DND-41 (cell line): ENCODE measurements at regions not wholly inside any gene's neighbourhood (a gene's known extent, or its start where the extent isn't known, plus 50 kb on each side); places are given as distances from the start of the nearest gene placed in this dataset.

Experiments
- EZH2 ChIP-seq: IDR thresholded peaks from 3 replicates; pipeline ENCODE4 v1.6.1; 2012; ENCODE audit warnings: borderline replicate concordance, low read depth, mild to moderate bottlenecking, moderate library complexity, low read length, inconsistent platforms; ENCODE audit not compliant: severe bottlenecking
- TF ChIP-seq, protein P1 (sequence below): IDR thresholded peaks from 2 replicates; pipeline ENCODE4 v1.5.1; 2012; ENCODE audit warnings: borderline replicate concordance, low read length, moderate library complexity, mild to moderate bottlenecking; ENCODE audit not compliant: poor library complexity, severe bottlenecking; ENCODE audit errors: extremely low read depth

DNA sequence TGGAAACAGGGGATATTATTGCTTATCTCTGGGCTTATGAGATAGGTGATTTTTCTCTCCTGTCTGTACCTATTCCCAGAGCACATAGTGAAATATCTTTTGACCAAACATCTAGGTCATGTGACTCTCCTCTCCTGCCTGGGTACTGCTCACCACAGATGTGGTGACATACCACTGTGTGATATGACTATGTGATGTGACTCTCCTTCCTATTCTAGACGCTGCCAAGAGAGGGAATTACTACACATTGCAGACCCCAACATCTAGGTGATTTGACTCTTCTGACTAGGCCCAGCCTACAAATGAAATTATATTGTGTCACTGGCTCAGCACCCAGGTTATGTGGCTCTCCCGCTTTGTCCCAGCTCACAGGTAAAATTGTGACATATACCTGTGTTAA, 996.3 kb upstream of the TSPY4 start:
- TF ChIP-seq, protein P1, sequence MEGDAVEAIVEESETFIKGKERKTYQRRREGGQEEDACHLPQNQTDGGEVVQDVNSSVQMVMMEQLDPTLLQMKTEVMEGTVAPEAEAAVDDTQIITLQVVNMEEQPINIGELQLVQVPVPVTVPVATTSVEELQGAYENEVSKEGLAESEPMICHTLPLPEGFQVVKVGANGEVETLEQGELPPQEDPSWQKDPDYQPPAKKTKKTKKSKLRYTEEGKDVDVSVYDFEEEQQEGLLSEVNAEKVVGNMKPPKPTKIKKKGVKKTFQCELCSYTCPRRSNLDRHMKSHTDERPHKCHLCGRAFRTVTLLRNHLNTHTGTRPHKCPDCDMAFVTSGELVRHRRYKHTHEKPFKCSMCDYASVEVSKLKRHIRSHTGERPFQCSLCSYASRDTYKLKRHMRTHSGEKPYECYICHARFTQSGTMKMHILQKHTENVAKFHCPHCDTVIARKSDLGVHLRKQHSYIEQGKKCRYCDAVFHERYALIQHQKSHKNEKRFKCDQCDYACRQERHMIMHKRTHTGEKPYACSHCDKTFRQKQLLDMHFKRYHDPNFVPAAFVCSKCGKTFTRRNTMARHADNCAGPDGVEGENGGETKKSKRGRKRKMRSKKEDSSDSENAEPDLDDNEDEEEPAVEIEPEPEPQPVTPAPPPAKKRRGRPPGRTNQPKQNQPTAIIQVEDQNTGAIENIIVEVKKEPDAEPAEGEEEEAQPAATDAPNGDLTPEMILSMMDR: no peak
- no peak for TF ChIP-seq EZH2
